NB4 (cell line): ENCODE measurements at regions not wholly inside any gene's neighbourhood (a gene's known extent, or its start where the extent isn't known, plus 50 kb on each side); places are given as distances from the start of the nearest gene placed in this dataset.

Experiments used
- DNase-seq: peaks from one replicate; pipeline ENCODE4 v3.0.0; 2010; ENCODE audit warnings: low read depth
- H3K4me3 ChIP-seq: one replicate; pipeline ENCODE4 v1.5.1; 2011; ENCODE audit warnings: mild to moderate bottlenecking, low read depth, low read length, moderate library complexity
- MYC ChIP-seq: IDR thresholded peaks from 2 replicates; pipeline ENCODE4 v1.6.1; 2011; ENCODE audit warnings: low read depth, low read length
- POLR2A ChIP-seq: IDR thresholded peaks from 2 replicates; pipeline ENCODE4 v1.6.1; 2011; ENCODE audit warnings: mild to moderate bottlenecking; ENCODE audit not compliant: insufficient read length; ENCODE audit errors: extremely low read depth
- TF ChIP-seq, protein P1 (sequence below): IDR thresholded peaks from one replicate; pipeline ENCODE4 v1.5.1; 2012; ENCODE audit warnings: low read depth, low read length
- TF ChIP-seq, protein P2 (sequence below): IDR thresholded peaks from 2 replicates; pipeline ENCODE4 v1.6.1; 2011; ENCODE audit warnings: low read depth, low read length

DNA sequence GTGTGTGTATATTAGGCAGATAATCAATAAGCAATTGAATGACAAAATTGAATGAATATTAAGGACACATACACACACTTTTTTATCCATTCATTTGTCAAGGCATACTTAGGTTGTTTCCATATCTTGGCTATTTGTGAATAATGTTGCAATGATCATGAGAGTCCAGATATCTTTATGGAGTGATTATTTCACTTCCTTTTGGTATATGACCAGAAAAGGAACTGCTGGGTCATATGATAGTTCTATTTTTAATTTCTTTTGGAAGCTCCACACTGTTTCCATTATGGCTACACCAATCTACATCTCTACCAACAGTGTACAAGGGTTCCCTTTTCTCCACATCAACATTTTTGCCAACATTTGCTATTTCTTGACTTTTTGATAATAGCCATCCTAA lies 137.7 kb upstream of the PAPPA start:
- DNase-seq: no peak
- TF ChIP-seq, protein P1, sequence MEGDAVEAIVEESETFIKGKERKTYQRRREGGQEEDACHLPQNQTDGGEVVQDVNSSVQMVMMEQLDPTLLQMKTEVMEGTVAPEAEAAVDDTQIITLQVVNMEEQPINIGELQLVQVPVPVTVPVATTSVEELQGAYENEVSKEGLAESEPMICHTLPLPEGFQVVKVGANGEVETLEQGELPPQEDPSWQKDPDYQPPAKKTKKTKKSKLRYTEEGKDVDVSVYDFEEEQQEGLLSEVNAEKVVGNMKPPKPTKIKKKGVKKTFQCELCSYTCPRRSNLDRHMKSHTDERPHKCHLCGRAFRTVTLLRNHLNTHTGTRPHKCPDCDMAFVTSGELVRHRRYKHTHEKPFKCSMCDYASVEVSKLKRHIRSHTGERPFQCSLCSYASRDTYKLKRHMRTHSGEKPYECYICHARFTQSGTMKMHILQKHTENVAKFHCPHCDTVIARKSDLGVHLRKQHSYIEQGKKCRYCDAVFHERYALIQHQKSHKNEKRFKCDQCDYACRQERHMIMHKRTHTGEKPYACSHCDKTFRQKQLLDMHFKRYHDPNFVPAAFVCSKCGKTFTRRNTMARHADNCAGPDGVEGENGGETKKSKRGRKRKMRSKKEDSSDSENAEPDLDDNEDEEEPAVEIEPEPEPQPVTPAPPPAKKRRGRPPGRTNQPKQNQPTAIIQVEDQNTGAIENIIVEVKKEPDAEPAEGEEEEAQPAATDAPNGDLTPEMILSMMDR: no peak
- TF ChIP-seq MYC (no peak), POLR2A (no peak)
- TF ChIP-seq, protein P2, sequence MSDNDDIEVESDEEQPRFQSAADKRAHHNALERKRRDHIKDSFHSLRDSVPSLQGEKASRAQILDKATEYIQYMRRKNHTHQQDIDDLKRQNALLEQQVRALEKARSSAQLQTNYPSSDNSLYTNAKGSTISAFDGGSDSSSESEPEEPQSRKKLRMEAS: no peak
- no peak overlapping the region for H3K4me3 ChIP-seq

DNA sequence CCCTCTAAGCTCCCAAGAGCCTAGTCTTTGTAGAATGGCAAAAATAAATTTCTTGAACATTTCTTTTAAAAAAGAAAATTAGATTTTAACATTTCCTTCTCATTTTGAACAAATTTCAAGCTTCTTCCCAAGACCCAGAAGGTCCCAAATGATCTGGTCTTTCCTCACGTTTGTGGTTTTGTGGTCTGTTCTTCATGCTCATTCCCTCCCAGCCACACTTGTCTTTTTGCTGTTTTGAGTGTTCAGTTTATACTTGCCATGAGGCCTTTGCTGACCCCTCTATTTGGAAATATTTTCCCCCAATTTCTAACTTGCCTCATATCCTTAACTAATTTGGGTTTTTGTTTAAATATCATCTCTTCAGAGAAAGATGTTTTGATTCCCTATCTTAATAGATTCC lies 133.4 kb upstream of the PAPPA start:
- no peak for TF ChIP-seq POLR2A
- TF ChIP-seq, protein P1: no peak
- no peak overlapping the region for H3K4me3 ChIP-seq
- DNase-seq: no peak

- no peak overlapping the region for H3K4me3 ChIP-seq
- no peak for DNase-seq
- TF ChIP-seq, protein P1: no peak
- TF ChIP-seq POLR2A: no peak
- TF ChIP-seq, protein P2: no peak
- no peak for TF ChIP-seq MYC
Measured at GRCh38 chr9:116020801-116021200, 132.8 kb upstream of the PAPPA start.

GRCh38 chr9:116027096-116027495 lies 126.5 kb upstream of the PAPPA start:
- TF ChIP-seq, protein P2: no peak
- TF ChIP-seq, protein P1: no peak
- no peak for TF ChIP-seq MYC
- no peak for DNase-seq

GRCh38 chr9:116027511-116027910 lies 126.1 kb upstream of the PAPPA start:
- TF ChIP-seq, protein P2: no peak
- TF ChIP-seq, protein P1: no peak
- no peak for TF ChIP-seq POLR2A
- no peak overlapping the region for H3K4me3 ChIP-seq
- DNase-seq: no peak

More at GRCh38 chr9:116027096-116027495, 126.5 kb upstream of the PAPPA start:
- H3K4me3 ChIP-seq: no peak overlapping the region

- DNase-seq: peak; percentile 3
- TF ChIP-seq POLR2A: no peak
- TF ChIP-seq, protein P1: no peak
- no peak for TF ChIP-seq MYC
- TF ChIP-seq, protein P2: no peak
Measured at GRCh38 chr9:116027951-116028350, 125.6 kb upstream of the PAPPA start.

More at GRCh38 chr9:116027951-116028350, 125.6 kb upstream of the PAPPA start:
- H3K4me3 ChIP-seq: no peak overlapping the region
